Fibroblast of gingiva (primary cell): ENCODE measurements at regions not wholly inside any gene's neighbourhood (a gene's known extent, or its start where the extent isn't known, plus 50 kb on each side); places are given as distances from the start of the nearest gene placed in this dataset.
A peak's percentile ranks its signal among the peaks of the same experiment; 100 is the strongest.
"Not testable (repeated sequence)": the region's sequence is repeated elsewhere in the genome, so short reads cannot be mapped to it uniquely, and the experiment has no call there.

Source experiments
- DNase-seq: peaks from one replicate; pipeline ENCODE4 v3.0.0-alpha.2; 2011; ENCODE audit warnings: low read depth

- DNase-seq = peak; percentile 59
These were observed 71.8 kb upstream of the LTBP1 start for GRCh38 chr2:32874931-32875330.

GRCh38 chr2:32877587-32878510 is 68.9 kb upstream of the LTBP1 start:
- no peak for DNase-seq

DNA sequence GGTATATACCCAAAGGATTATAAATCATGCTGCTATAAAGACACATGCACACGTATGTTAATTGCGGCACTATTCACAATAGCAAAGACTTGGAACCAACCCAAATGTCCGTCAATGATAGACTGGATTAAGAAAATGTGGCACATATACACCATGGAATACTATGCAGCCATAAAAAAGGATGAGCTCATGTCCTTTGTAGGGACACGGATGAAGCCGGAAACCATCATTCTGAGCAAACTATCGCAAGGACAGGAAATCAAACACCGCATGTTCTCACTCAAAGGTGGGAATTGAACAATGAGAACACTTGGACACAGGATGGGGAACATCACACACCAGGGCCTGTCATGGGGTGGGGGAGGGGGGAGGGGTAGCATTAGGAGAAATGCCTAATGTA is 66.8 kb upstream of the LTBP1 start:
- DNase-seq = not testable (repeated sequence)

- DNase-seq = peak; percentile 30
These were observed 63.6 kb upstream of the LTBP1 start for GRCh38 chr2:32882816-32883810.

- DNase-seq = no peak
These were observed 62.4 kb upstream of the LTBP1 start for GRCh38 chr2:32884346-32884745.

GRCh38 chr2:32886397-32887055 is 60.2 kb upstream of the LTBP1 start:
- DNase-seq = not testable (repeated sequence)

DNA sequence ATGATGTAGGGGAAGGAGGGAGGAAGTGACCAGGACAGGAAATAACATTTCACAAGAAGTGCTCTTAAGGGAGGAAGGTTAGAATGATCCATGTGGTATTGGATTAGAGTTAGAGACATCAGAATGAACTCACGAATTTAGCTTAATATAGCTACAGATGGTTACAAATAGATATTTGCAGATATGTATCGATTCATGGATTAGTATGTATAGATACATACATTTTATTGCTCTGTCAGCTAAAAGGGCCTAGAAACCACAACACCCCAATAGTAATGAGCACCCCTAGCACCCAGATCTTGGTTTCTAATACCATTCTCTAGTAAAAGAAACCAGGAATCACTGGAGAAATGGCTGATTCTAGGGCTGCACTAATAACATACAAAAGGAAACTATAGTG is 59.6 kb upstream of the LTBP1 start:
- no peak for DNase-seq

DNA sequence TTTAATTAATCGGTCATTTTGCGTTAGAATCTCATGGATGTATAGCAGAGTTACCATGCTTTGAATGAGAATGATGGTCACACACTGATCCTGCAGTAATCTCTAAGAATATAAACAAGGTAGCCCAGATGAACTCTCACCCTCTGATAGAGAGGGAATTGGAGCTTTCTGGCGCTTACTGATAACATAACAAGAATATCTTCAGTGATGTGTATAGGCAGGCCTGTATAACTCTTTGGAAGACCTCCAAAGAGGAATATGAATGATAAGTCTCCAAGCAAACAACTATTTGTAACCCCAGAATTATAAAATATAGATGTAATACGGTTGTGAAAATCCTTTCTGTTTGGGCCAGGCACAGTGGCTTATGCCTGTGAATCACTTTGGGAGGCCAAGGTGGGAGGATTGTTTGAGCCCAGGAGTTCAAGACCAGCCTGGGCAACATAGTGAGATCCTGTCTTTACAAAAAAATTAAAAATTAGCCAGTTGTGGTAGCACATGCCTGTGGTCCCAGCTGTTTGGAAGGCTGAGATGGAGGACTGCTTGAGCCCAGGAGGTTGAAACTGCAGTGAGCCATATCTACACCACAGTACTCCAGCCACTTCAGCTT is 52.5 kb upstream of the LTBP1 start:
- no peak for DNase-seq

DNA sequence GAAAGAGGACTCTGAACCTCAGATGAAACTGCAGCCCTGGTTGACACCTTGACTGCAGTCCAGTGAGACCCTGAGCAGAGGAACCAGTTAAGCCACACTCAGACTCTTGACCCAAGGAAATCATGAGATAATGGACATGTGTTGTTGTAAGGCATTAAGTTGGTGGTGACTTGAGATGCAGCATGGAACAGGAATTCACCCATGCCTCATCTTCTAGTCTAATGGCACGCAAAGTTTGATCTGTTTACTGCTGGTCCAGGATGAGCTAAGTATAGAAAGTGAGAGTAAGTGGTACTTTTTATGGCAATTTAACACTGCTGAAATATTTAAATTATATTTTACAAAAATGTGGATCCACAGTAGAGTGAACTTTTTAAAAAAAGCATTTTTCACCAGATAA is 51.3 kb upstream of the LTBP1 start:
- no peak for DNase-seq
